H9 (cell line): ENCODE measurements at regions not wholly inside any gene's neighbourhood (a gene's known extent, or its start where the extent isn't known, plus 50 kb on each side); places are given as distances from the start of the nearest gene placed in this dataset.

Experiments
- DNase-seq: peaks from one replicate; pipeline ENCODE4 v3.0.0-alpha.2; 2017
- H2AFZ ChIP-seq: one replicate; pipeline ENCODE4 v1.6.1; 2013; ENCODE audit warnings: mild to moderate bottlenecking, low read length, control low read depth, moderate library complexity
- H2AK5ac ChIP-seq: 2 replicates; pipeline ENCODE4 v1.6.1; 2013; ENCODE audit warnings: low read length, control low read depth, mixed read lengths; ENCODE audit not compliant: insufficient read length
- H2BK120ac ChIP-seq: one replicate; pipeline ENCODE4 v1.6.1; 2013; ENCODE audit warnings: low read depth, mild to moderate bottlenecking, low read length, control low read depth, inconsistent platforms; ENCODE audit not compliant: poor library complexity, severe bottlenecking
- H2BK12ac ChIP-seq: 2 replicates; pipeline ENCODE4 v1.6.1; 2013; ENCODE audit warnings: low read length, control low read depth, mixed read lengths, low read depth; ENCODE audit not compliant: insufficient read length
- H2BK15ac ChIP-seq: 2 replicates; pipeline ENCODE4 v1.6.1; 2013; ENCODE audit warnings: low read depth, low read length, control low read depth
- H2BK20ac ChIP-seq: one replicate; pipeline ENCODE4 v1.6.1; 2013; ENCODE audit warnings: low read depth, mild to moderate bottlenecking, low read length, control low read depth, inconsistent platforms; ENCODE audit not compliant: poor library complexity, severe bottlenecking
- H2BK5ac ChIP-seq: 2 replicates; pipeline ENCODE4 v1.6.1; 2013; ENCODE audit warnings: low read length, control low read depth, mixed read lengths; ENCODE audit not compliant: insufficient read length
- H3K14ac ChIP-seq: 2 replicates; pipeline ENCODE4 v1.6.1; 2013; ENCODE audit warnings: low read length, control low read depth; ENCODE audit not compliant: insufficient read depth
- H3K18ac ChIP-seq: 2 replicates; pipeline ENCODE4 v1.6.1; 2013; ENCODE audit warnings: low read depth, mild to moderate bottlenecking, mixed read lengths, low read length, control low read depth; ENCODE audit not compliant: insufficient read length
- H3K23ac ChIP-seq: 2 replicates; pipeline ENCODE4 v1.6.1; 2013; ENCODE audit warnings: low read length, control low read depth, mixed read lengths, low read depth; ENCODE audit not compliant: insufficient read length
- H3K23me2 ChIP-seq: 2 replicates; pipeline ENCODE4 v1.6.1; 2013; ENCODE audit warnings: low read depth, mild to moderate bottlenecking, mixed read lengths, low read length, control low read depth; ENCODE audit not compliant: insufficient read length, poor library complexity, severe bottlenecking
- H3K27ac ChIP-seq: 2 replicates; pipeline ENCODE4 v1.5.1; 2013; ENCODE audit warnings: low read length, control low read depth, mixed read lengths, low read depth; ENCODE audit not compliant: insufficient read length
- H3K27me3 ChIP-seq: 2 replicates; pipeline ENCODE4 v1.6.1; 2013; ENCODE audit warnings: low read length, control low read depth, inconsistent platforms; ENCODE audit not compliant: insufficient read depth
- H3K4ac ChIP-seq: 2 replicates; pipeline ENCODE4 v1.6.1; 2013; ENCODE audit warnings: low read depth, mild to moderate bottlenecking, control low read depth, inconsistent platforms, low read length, moderate library complexity
- H3K4me1 ChIP-seq: 2 replicates; pipeline ENCODE4 v1.6.1; 2013; ENCODE audit warnings: low read length, control low read depth, inconsistent platforms; ENCODE audit not compliant: insufficient read depth
- H3K4me2 ChIP-seq: 2 replicates; pipeline ENCODE4 v1.6.1; 2013; ENCODE audit warnings: low read length, control low read depth, mixed read lengths; ENCODE audit not compliant: insufficient read length, insufficient read depth
- H3K56ac ChIP-seq: 2 replicates; pipeline ENCODE4 v1.6.1; 2013; ENCODE audit warnings: low read depth, mild to moderate bottlenecking, mixed read lengths, low read length, control low read depth; ENCODE audit not compliant: insufficient read length
- H3K79me1 ChIP-seq: 2 replicates; pipeline ENCODE4 v1.6.1; 2013; ENCODE audit warnings: low read depth, mild to moderate bottlenecking, moderate library complexity, low read length, control low read depth, inconsistent platforms; ENCODE audit not compliant: insufficient read depth, poor library complexity, severe bottlenecking
- H3K79me2 ChIP-seq: 2 replicates; pipeline ENCODE4 v1.6.1; 2013; ENCODE audit warnings: low read length, control low read depth, inconsistent platforms; ENCODE audit not compliant: insufficient read depth
- H3K9ac ChIP-seq: 2 replicates; pipeline ENCODE4 v1.6.1; 2013; ENCODE audit warnings: low read length, control low read depth, mixed read lengths; ENCODE audit not compliant: insufficient read length; ENCODE audit errors: extremely low read depth
- H3K9me3 ChIP-seq: one replicate; pipeline ENCODE4 v1.6.1; 2013; ENCODE audit warnings: low read depth, low read length, inconsistent platforms; ENCODE audit not compliant: control insufficient read depth
- H3T11ph ChIP-seq: one replicate; pipeline ENCODE4 v1.6.1; 2013; ENCODE audit warnings: mild to moderate bottlenecking, low read length, control low read depth, inconsistent platforms
- H4K20me1 ChIP-seq: one replicate; pipeline ENCODE4 v1.6.1; 2013; ENCODE audit not compliant: control insufficient read depth, insufficient read length, insufficient read depth
- H4K5ac ChIP-seq: 2 replicates; pipeline ENCODE4 v1.6.1; 2013; ENCODE audit warnings: low read depth, mild to moderate bottlenecking, mixed read lengths, low read length, control low read depth; ENCODE audit not compliant: insufficient read length
- H4K8ac ChIP-seq: replicated peaks from 2 replicates; pipeline ENCODE4 v1.6.1; 2013; ENCODE audit warnings: low read length, control low read depth, mixed read lengths, low read depth; ENCODE audit not compliant: insufficient read length
- H4K91ac ChIP-seq: 2 replicates; pipeline ENCODE4 v1.6.1; 2013; ENCODE audit warnings: low read depth, mild to moderate bottlenecking, moderate library complexity, mixed read lengths, low read length, control low read depth; ENCODE audit not compliant: insufficient read length
- H3K27ac Mint-ChIP-seq, 3 experiments: 2 replicates in 2 of 3; 3 replicates in 1 of 3; pipeline ENCODE4 v1.8.0; 2020 to 2021; ENCODE audit warnings: mixed read lengths in 3 of 3, mild to moderate bottlenecking in 1 of 3, moderate library complexity in 1 of 3
- H3K27me3 Mint-ChIP-seq: 2 replicates; pipeline ENCODE4 v1.8.0; 2021; ENCODE audit warnings: low read depth, mild to moderate bottlenecking, moderate library complexity, mixed read lengths
- H3K36me3 Mint-ChIP-seq, 3 experiments: 2 replicates in 2 of 3; 3 replicates in 1 of 3; pipeline ENCODE4 v1.8.0; 2020 to 2021; ENCODE audit warnings: low read depth in 3 of 3, mixed read lengths in 3 of 3; ENCODE audit not compliant: insufficient read depth in 1 of 3
- H3K4me1 Mint-ChIP-seq, 2 experiments: 2 replicates each; pipeline ENCODE4 v1.8.0; 2020; ENCODE audit warnings: mixed read lengths in 2 of 2
- H3K4me3 Mint-ChIP-seq, 2 experiments: 2 replicates in 1 of 2; 3 replicates in 1 of 2; pipeline ENCODE4 v1.8.0; 2020 to 2021; ENCODE audit warnings: mild to moderate bottlenecking in 2 of 2, mixed read lengths in 2 of 2, moderate library complexity in 1 of 2
- H3K9me3 Mint-ChIP-seq, 2 experiments: 2 replicates in 1 of 2; 3 replicates in 1 of 2; pipeline ENCODE4 v1.8.0; 2020; ENCODE audit warnings: mild to moderate bottlenecking in 2 of 2, mixed read lengths in 2 of 2, moderate library complexity in 1 of 2
- CTCF ChIP-seq: fragments of 200-600 bp; sonication (generic); conservative IDR thresholded peaks from 3 replicates; pipeline ENCODE4 v1.8.0; 2021; ENCODE audit warnings: antibody characterized with exemption, mild to moderate bottlenecking
- WGBS: extraction: QIAGEN DNeasy Blood & Tissue Kit; methylation state at CpG from one replicate; pipeline ENCODE4 v1.1.7; 2013; ENCODE audit warnings: missing lambda C conversion rate, low lambda C conversion rate, mixed read lengths; ENCODE audit not compliant: insufficient read length; ENCODE audit errors: extremely low coverage; 5-methylcytosine and 5-hydroxymethylcytosine counted together

- no peak overlapping the region for H4K91ac ChIP-seq
- H3T11ph ChIP-seq = no peak overlapping the region
- H3K56ac ChIP-seq = no peak overlapping the region
- Mint-ChIP-seq H3K4me3 (no peak overlapping the region), H3K9me3 (peaks cover 0 to 2% of the 10 kb centered on the region in 2 experiments; a peak in 2 of 5 replicates), H3K4me1 (peaks cover 0 to 6% of the 10 kb centered on the region in 2 experiments; a peak in 2 of 4 replicates), H3K36me3 (no peaks in the 10 kb centered on the region), H3K27me3 (no peaks in the 10 kb centered on the region; the same call in 1 of the 2 replicates), H3K27ac (no peak overlapping the region)
- H2BK20ac ChIP-seq = no peak overlapping the region
- H3K4me2 ChIP-seq = no peak overlapping the region
- H3K23me2 ChIP-seq = no peaks in the 10 kb centered on the region
- WGBS = no CpG with 5 or more reads among the region's 12 CpGs
- no peak overlapping the region for H2AFZ ChIP-seq
- H2BK15ac ChIP-seq = no peak overlapping the region
- H2BK5ac ChIP-seq = no peak overlapping the region
- H3K4ac ChIP-seq = no peak overlapping the region
- no peaks in the 10 kb centered on the region for H3K79me1 ChIP-seq
- H4K20me1 ChIP-seq = no peaks in the 10 kb centered on the region
- H3K18ac ChIP-seq = no peak overlapping the region
- no peak overlapping the region for H2AK5ac ChIP-seq
- H4K5ac ChIP-seq = no peak overlapping the region
- H3K14ac ChIP-seq = no peak overlapping the region
- H3K23ac ChIP-seq = no peak overlapping the region
- no peak for TF ChIP-seq CTCF
- no peaks in the 10 kb centered on the region for H3K4me1 ChIP-seq
- no peak overlapping the region for H3K9ac ChIP-seq
- no peaks in the 10 kb centered on the region for H3K9me3 ChIP-seq
- no peak for DNase-seq
- no peaks in the 10 kb centered on the region for H3K79me2 ChIP-seq
- H2BK12ac ChIP-seq = no peak overlapping the region
- no peak overlapping the region for H4K8ac ChIP-seq
- no peak overlapping the region for H2BK120ac ChIP-seq
- H3K27ac ChIP-seq = no peak overlapping the region
- no peaks in the 10 kb centered on the region for H3K27me3 ChIP-seq
Observed at GRCh38 chr2:15691586-15692310, 100.1 kb downstream of the DDX1 start.
